Heart left ventricle (tissue), 16 donors: ENCODE measurements at regions not wholly inside any gene's neighbourhood (a gene's known extent, or its start where the extent isn't known, plus 50 kb on each side); places are given as distances from the start of the nearest gene placed in this dataset.
"Not testable (repeated sequence)": the region's sequence is repeated elsewhere in the genome, so short reads cannot be mapped to it uniquely, and the experiment has no call there.

Experiments
- ATAC-seq, 4 donors: fragments of 200-7000 bp; cut with Tn5 transposase; one replicate each; pipeline ENCODE4 v1.9.1; 2020 to 2022; ENCODE audit warnings: moderate library complexity in 4 of 4, mild to moderate bottlenecking in 3 of 4, moderate number of reproducible peaks in 1 of 4
- DNase-seq, 5 donors: peaks; one replicate each; pipeline ENCODE4 v3.0.0-alpha.2; 2020
- H3K27ac ChIP-seq, 12 donors: fragments of 200-600 bp; sonication (generic) in 4 of 12; one replicate each; pipeline versions ENCODE4 v1.5.0 to v1.8.0; 2016 to 2022; ENCODE audit warnings: mild to moderate bottlenecking in 2 of 12
- H3K27me3 ChIP-seq, 9 donors: fragments of 200-600 bp; sonication (generic) in 2 of 9; one replicate each; pipeline versions ENCODE4 v1.5.1 to v1.8.0; 2016 to 2022; ENCODE audit warnings: mild to moderate bottlenecking in 3 of 9
- H3K36me3 ChIP-seq, 9 donors: fragments of 200-600 bp; sonication (generic) in 2 of 9; one replicate each; pipeline versions ENCODE4 v1.5.0 to v1.8.0; 2018 to 2022; ENCODE audit warnings: mild to moderate bottlenecking in 2 of 9
- H3K4me1 ChIP-seq, 12 donors: fragments of 200-600 bp; sonication (generic) in 4 of 12; one replicate each; pipeline versions ENCODE4 v1.5.0 to v1.8.0; 2016 to 2022; ENCODE audit warnings: mild to moderate bottlenecking in 3 of 12
- H3K4me3 ChIP-seq, 12 donors: fragments of 200-600 bp; sonication (generic) in 4 of 12; one replicate each; pipeline versions ENCODE4 v1.5.0 to v1.8.0; 2017 to 2022; ENCODE audit warnings: mild to moderate bottlenecking in 9 of 12, moderate library complexity in 4 of 12
- H3K9me3 ChIP-seq, 12 donors: fragments of 200-600 bp; sonication (generic) in 4 of 12; one replicate each; pipeline versions ENCODE4 v1.5.0 to v1.8.0; 2016 to 2022; ENCODE audit warnings: mild to moderate bottlenecking in 1 of 12
- POLR2A ChIP-seq, 2 donors: fragments of 450-650 bp; IDR thresholded peaks; one replicate each; pipeline ENCODE4 v1.6.1; 2017; ENCODE audit warnings: antibody characterized with exemption in 2 of 2, mild to moderate bottlenecking in 2 of 2, moderate library complexity in 2 of 2
- WGBS, 4 donors: extraction: QIAGEN DNeasy Blood & Tissue Kit in 2 of 4; methylation state at CpG; one replicate each; pipeline versions ENCODE4 v1.1.5 to v1.1.7; 2013 to 2018; 5-methylcytosine and 5-hydroxymethylcytosine counted together
- intact Hi-C, 10 donors: fragments of 100-400 bp; cut with DNase I; formaldehyde crosslinking; loops; one replicate each; pipeline versions ENCODE4 v1.11.1 to v1.14.2; 2022
- TF ChIP-seq, protein P1 (sequence below), 12 donors: fragments of 200-600 bp; sonication (generic) in 4 of 12; IDR thresholded peaks; one replicate each; pipeline versions ENCODE4 v1.5.0 to v1.8.0; 2018 to 2022; ENCODE audit warnings: antibody characterized with exemption in 12 of 12, mild to moderate bottlenecking in 5 of 12
- donor health status: ischemic (EF 13 %, LVEDD 7.1; RV severe dilation, severe dysfunction).
- donor health status: healthy with polysubstance abuse.
- donor health status: DM: no; HTN: yes; CAD: no.
- donor health status: DM: no; HTN: no; CAD: no.
- donor health status: ischemic (EF 25% LVEDD 6.9; RV normal size, moderate dysfunction).
- donor health status: ischemic (EF 25% LVEDD 5.7; RV mildly dilated, moderate dysfunction).
- donor health status: healthy.
- donor health status: DM: yes; HTN: yes; CAD: no.
- donor health status: ischemic (EF 35%, LVEDD 5.7; RV mildly dilated, moderate dysfunction).
- donor health status: nonischemic (EF 11% LVEDD 7.7; RV severe dilation, severe dysfunction).
- donor health status: DM: yes; HTN: yes; CAD: no.
- donor health status: PGD.
- donor health status: ischemic (EF 29% LVEDD 5.4; RV normal size, mild dysfunction).
- donor health status: nonischemic (EF 23%, LVEDD 6.1; RV moderate dilation, normal function).

DNA sequence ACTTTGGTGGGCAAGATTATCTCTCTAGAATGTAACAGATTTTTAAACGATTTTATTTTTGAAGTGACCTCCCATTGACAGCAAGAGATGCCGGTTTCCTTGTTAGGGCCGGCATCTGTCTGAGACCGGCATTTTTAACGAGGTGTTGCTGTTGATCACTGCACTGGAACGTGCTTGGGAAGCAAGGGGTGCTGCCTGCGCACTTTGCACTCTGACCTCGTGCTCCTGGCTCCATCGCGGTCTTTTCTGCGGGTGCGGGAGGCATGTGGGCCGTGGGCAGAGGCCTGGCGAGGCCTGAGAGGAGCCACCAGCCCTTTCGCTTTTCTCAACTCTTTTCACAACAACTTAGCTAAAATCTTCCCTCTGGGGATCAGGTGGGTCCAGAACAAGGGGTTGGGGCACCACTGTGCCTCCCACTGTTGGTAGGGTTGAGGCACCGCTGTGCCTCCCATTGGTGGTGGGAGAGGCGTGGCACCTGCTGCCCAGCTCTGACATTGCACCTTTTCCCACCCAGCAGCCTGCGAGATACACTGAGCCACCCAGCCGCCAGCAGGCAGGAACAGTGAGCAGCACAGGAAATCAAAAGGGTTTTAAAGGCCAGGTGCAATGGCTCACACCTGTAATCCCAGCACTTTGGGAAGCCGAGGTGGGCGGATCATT is 209.5 kb downstream of the LAT start:
- WGBS, 4 donors, result 85 to 93% (median 92%) methylated on average over 13 to 18 of the region's 21 CpGs
- H3K4me3 ChIP-seq, ATAC-seq, intact Hi-C loops, H3K27me3 ChIP-seq, H3K9me3 ChIP-seq, H3K36me3 ChIP-seq: not testable (repeated sequence)
- Histone ChIP-seq H3K27ac (peak overlapping the region in 2 of 12 donors; percentile 46 to 56), H3K4me1 (peaks cover 0 to 13% (median 2%) of the 10 kb centered on the region in 12 donors)
- peak in 1 of 5 donors; percentile 11 for DNase-seq

DNA sequence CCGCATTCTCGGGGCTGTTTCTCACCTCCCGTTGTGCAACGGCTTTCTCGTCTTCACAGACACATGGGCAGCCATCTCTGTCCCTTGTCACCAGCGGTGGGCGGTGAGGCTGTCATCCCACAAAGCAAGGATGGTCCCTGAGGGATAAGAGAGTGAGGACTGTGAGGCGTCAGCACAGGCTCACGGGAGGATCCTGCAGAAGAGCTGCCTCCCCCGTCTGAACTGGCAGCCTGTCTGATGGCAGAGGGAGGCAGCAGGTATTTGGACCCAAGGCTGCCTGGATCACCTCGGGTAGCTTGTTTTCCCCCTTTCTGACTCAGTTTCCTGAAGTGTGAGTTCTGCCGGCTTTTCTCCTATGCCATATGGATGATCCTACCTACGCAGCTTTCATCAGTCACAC is 208.8 kb downstream of the LAT start:
- peak in 1 of 5 donors; percentile 6 for DNase-seq
- ATAC-seq, H3K9me3 ChIP-seq, H3K36me3 ChIP-seq, H3K27me3 ChIP-seq, intact Hi-C loops, H3K4me1 ChIP-seq, H3K4me3 ChIP-seq: not testable (repeated sequence)
- peak overlapping the region in 1 of 12 donors; percentile 46 for H3K27ac ChIP-seq
- WGBS, 4 donors, result 85 to 92% (median 88%) methylated on average over 12 to 13 of the region's 13 CpGs

DNA sequence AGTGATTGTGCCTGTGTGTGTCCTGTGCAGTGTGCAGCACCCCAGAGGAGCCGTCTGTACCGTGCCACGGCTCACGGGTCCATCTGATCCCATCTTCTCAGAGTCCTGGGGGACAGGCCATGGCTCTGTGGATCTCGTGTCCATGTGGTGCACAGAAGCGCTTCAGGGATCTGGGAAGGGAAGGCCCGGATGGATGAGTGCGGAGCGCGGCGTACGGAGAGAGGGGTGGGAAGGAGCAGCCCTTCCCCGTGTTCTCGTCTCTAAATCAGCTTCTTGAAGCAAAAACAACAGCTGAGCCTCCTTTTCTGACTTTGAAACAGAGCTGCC is 208.4 kb downstream of the LAT start:
- H3K9me3 ChIP-seq, H3K4me3 ChIP-seq, ATAC-seq, intact Hi-C loops, H3K36me3 ChIP-seq, H3K27ac ChIP-seq, H3K4me1 ChIP-seq, H3K27me3 ChIP-seq: not testable (repeated sequence)
- peak in 1 of 5 donors; percentile 16 for DNase-seq
- WGBS, 4 donors, result 93 to 99% (median 97%) methylated on average over 13 to 14 of the region's 14 CpGs

DNA sequence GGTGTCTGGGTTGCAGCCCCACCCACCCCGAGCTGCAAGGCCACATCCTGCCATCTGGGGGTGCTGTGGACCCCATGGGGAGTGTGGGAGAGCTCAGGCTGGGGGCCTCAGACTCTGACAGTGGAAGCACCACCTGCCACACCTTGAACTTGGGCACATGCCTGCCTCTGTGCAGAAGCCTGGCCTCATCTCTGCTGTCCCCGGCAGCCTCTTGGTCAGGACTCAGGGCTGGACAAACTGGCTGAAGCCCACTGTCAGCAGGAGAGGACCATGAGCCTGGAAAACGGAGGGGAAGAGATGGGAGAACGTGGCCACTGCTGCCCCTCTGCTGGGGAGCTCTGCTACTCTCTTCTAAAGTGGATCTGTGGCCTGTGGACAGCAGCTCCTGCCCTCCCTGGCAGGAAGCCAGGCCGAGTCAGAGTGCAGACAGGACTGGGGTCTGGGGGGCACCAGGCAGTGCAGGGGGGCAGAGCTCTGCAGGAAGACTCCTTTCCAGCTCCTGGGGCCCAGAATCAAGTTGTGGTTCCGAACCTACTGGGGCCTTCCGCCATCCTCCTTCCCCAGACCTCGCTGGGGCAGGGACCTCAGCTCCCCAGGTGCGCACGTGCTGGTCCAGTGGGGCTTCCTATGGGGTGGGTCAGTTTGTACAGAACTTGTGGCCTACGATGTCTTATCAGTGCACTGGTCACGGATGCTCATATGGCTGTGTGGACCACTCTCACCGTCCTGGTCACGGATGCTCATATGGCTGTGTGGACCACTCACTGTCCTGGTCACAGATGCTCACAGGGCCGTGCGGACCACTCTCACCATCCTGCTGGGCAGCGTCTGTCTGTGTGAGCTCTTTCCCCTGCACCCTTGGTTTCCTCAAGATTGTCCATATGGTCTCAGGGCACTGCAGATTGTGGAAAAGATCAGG is 207.7 kb downstream of the LAT start:
- intact Hi-C loops, result no loop called here
- Histone ChIP-seq H3K27ac (no peak overlapping the region), H3K36me3 (no peaks in the 10 kb centered on the region), H3K9me3 (no peaks in the 10 kb centered on the region), H3K4me3 (no peak overlapping the region), H3K27me3 (no peaks in the 10 kb centered on the region), H3K4me1 (peaks cover 0 to 8% (median 0%) of the 10 kb centered on the region in 12 donors)
- 91 to 96% (median 92%) methylated on average over 11 to 17 of the region's 17 CpGs for WGBS, 4 donors
- peak in 1 of 4 donors; percentile 29 for ATAC-seq
- no peak for TF ChIP-seq POLR2A (IDR thresholded peaks at IDR 0.05)
- TF ChIP-seq, protein P1, sequence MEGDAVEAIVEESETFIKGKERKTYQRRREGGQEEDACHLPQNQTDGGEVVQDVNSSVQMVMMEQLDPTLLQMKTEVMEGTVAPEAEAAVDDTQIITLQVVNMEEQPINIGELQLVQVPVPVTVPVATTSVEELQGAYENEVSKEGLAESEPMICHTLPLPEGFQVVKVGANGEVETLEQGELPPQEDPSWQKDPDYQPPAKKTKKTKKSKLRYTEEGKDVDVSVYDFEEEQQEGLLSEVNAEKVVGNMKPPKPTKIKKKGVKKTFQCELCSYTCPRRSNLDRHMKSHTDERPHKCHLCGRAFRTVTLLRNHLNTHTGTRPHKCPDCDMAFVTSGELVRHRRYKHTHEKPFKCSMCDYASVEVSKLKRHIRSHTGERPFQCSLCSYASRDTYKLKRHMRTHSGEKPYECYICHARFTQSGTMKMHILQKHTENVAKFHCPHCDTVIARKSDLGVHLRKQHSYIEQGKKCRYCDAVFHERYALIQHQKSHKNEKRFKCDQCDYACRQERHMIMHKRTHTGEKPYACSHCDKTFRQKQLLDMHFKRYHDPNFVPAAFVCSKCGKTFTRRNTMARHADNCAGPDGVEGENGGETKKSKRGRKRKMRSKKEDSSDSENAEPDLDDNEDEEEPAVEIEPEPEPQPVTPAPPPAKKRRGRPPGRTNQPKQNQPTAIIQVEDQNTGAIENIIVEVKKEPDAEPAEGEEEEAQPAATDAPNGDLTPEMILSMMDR (IDR thresholded peaks at IDR 0.05), result peak in 2 of 12 donors; percentile 6 to 7
- DNase-seq, result peak in 3 of 5 donors; percentile 16 to 46 (median 22)

DNA sequence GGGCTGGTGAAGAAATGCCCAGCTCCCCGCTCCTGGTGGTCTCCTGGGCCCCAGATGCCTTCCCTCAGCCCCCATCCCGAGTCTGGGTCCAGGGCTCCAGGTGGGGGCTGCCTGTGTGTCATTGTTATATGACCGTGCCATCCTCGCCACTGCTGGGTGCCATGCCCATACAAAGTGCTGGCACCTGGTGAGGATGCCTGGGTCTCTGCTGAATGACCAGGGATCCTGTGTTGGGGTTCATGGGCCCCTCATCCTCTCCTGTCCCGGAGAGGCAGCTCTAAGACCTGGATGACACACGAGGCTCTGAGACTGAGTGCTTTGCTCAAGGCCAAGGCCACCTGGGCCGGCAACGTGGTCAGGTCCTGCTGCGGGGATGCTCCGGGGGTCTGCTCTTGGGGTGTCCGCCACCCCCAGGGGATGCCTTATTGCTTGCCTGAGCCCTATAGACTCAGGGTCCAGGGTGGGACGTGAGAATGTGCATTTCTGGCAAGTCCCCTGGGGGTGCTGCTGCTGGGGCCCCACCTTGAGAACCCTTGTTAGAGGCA is 206.9 kb downstream of the LAT start:
- intact Hi-C loops, H3K27ac ChIP-seq, H3K36me3 ChIP-seq, H3K27me3 ChIP-seq, H3K9me3 ChIP-seq, H3K4me3 ChIP-seq, ATAC-seq, H3K4me1 ChIP-seq: not testable (repeated sequence)
- DNase-seq, result peak in 1 of 5 donors; percentile 6
- 86 to 96% (median 93%) methylated on average over 9 to 12 of the region's 12 CpGs for WGBS, 4 donors

DNA sequence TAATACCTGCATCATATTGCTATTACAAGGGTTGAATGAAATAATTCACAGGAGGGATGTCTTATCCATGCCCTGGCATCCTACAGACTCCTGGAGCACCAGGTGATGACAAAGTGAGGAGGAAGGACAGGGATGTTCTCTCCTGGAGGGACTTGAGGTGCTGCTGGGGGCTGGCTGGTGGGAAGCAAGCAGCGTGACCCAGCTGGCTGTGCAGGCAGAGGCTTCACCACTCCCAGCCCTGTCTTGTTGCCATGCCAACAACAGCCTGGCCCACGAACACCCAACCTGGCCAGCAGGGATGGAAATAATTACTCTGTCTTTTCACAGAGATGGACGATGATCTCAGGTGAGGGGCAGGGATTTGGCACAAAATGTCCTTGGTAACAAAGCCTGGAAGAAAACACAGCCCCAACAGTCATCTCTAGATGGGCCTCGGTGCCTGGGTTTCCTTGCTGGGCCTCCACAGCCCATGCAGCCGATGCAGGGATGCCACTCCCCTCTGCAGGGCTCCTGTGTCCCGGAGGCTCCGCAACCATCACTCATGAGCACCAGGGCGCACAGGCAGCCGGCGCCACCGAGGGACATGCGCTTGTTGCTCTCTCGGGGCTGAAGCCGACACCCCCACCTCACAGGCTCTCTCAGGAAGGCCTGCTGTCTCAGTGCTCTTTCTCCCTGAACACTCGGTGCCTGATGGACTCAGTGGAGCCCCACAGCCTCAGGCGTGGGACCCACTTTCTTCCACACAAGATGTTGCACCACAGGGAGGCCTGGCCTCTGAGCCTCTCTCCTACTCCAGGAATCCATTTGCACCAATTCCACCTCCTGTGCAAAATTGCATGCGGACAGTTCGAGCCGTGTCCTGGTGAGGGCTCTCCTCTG is 205.9 kb downstream of the LAT start:
- H3K4me1 ChIP-seq, H3K9me3 ChIP-seq, intact Hi-C loops, H3K36me3 ChIP-seq, H3K4me3 ChIP-seq, H3K27ac ChIP-seq, H3K27me3 ChIP-seq: not testable (repeated sequence)
- 74 to 88% (median 85%) methylated on average over 2 to 19 of the region's 19 CpGs for WGBS, 4 donors
- peak in 1 of 4 donors; percentile 47 for ATAC-seq
- DNase-seq, result peak in 3 of 5 donors; percentile 5 to 60 (median 38)

DNA sequence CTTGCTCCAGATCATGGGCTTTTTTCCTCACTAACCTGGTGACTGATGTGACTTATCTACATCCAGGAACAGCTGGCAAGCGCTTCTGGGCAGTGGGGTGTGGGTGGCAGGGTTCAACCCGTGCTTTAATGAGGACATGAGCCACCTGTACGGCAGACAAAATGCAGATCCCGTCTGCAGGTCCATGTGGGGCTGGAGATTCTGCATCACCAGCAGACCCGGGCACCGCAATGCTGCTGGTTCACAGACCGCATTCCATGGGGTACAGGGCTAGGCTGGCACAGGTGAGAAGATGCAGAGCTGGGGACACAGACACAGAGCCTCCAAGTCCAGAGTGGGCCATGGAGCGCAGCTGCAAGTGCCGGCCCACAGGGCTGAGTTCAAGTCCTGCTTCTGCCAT is 204.0 kb downstream of the LAT start:
- H3K9me3 ChIP-seq, H3K27me3 ChIP-seq, H3K36me3 ChIP-seq, H3K27ac ChIP-seq, ATAC-seq, H3K4me3 ChIP-seq, intact Hi-C loops: not testable (repeated sequence)
- peaks cover 0 to 22% (median 12%) of the 10 kb centered on the region in 12 donors for H3K4me1 ChIP-seq
- 87 to 91% (median 88%) methylated on average over 7 to 9 of the region's 9 CpGs for WGBS, 4 donors
- DNase-seq, result peak in 2 of 5 donors; percentile 6 to 13

DNA sequence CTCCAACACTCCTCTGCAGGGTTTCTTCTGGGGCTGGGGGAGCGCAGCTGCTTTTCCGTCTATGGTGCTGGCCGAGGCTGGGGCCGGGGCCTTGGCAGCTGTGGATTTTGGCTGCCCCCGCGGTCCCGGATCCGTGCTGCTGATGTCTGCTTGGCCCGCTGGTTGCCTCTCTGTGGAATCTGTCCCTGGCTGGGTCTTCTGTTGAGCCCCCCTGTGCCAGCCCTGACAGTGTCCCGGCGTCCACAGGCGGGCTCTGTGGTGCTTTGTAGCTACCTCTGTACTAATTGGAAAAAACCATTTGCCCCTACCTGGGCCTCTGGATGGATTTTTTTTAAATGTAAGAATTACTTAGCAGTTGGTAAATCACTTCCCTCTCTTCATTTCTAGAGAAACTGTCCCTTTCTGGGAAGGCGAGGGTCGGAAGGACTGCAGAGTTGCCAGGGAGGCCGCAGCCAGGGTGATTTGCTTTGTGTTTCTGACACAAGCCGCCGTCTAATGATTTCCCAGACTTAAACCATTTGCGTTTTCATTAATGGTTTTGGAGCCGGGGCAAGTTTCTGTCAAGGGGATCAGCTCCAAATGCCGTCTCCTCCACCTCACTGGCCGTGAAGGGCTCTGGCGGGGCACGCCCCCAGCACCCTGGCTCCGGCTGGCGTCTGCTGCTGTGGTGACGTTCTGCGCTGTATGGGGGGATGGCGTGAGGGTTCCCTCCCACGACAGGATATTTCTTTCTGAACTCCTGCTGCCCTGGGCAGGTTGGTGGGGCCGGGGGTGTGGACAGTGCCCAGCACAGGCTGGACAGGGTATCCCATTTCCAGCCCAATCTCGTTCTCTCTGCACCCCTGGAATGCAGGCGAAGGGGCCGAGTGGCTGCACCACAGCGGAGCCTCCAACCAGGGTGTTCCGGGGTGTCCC is 201.7 kb downstream of the LAT start:
- H3K9me3 ChIP-seq, H3K27me3 ChIP-seq, ATAC-seq, H3K4me3 ChIP-seq, H3K36me3 ChIP-seq, intact Hi-C loops: not testable (repeated sequence)
- WGBS, 4 donors, result 91 to 94% (median 92%) methylated on average over 22 to 35 of the region's 35 CpGs
- Histone ChIP-seq H3K4me1 (peaks cover 0 to 37% (median 17%) of the 10 kb centered on the region in 12 donors), H3K27ac (peak overlapping the region in 6 of 12 donors; percentile 16 to 86 (median 64))
- DNase-seq, result peak in 2 of 5 donors; percentile 20 to 23
